IgD-negative memory B cell (primary cell): ENCODE measurements at regions not wholly inside any gene's neighbourhood (a gene's known extent, or its start where the extent isn't known, plus 50 kb on each side); places are given as distances from the start of the nearest gene placed in this dataset.

Experiments
- H3K27ac Mint-ChIP-seq, 3 donors: one replicate each; pipeline ENCODE4 v1.8.0; 2020 to 2022; ENCODE audit warnings: mild to moderate bottlenecking in 3 of 3, mixed read lengths in 3 of 3, moderate library complexity in 1 of 3
- H3K27me3 Mint-ChIP-seq: one replicate; pipeline ENCODE4 v1.8.0; 2021; ENCODE audit warnings: mixed read lengths
- H3K36me3 Mint-ChIP-seq: one replicate; pipeline ENCODE4 v1.8.0; 2020; ENCODE audit warnings: mild to moderate bottlenecking, mixed read lengths
- H3K4me1 Mint-ChIP-seq, 3 donors: one replicate each; pipeline ENCODE4 v1.8.0; 2020 to 2022; ENCODE audit warnings: mixed read lengths in 3 of 3, mild to moderate bottlenecking in 1 of 3
- H3K4me3 Mint-ChIP-seq, 4 donors: one replicate each; pipeline ENCODE4 v1.8.0; 2020 to 2022; ENCODE audit warnings: mild to moderate bottlenecking in 4 of 4, mixed read lengths in 4 of 4, moderate library complexity in 3 of 4
- H3K9me3 Mint-ChIP-seq, 3 donors: one replicate each; pipeline ENCODE4 v1.8.0; 2020 to 2021; ENCODE audit warnings: mixed read lengths in 3 of 3, mild to moderate bottlenecking in 1 of 3

GRCh38 chr10:2828741-2829140 lies 238.6 kb upstream of the PFKP start:
- Mint-ChIP-seq H3K9me3 (peaks cover 0 to 7% (median 0%) of the 10 kb centered on the region in 3 donors), H3K27ac (no peak overlapping the region), H3K27me3 (peaks cover 2% of the 10 kb centered on the region), H3K4me1 (no peaks in the 10 kb centered on the region), H3K4me3 (no peak overlapping the region), H3K36me3 (no peaks in the 10 kb centered on the region)

- H3K27me3 Mint-ChIP-seq: peaks cover 2% of the 10 kb centered on the region
- H3K4me1 Mint-ChIP-seq: no peaks in the 10 kb centered on the region
- no peak overlapping the region for H3K4me3 Mint-ChIP-seq
- H3K9me3 Mint-ChIP-seq: peaks cover 0 to 7% (median 0%) of the 10 kb centered on the region in 3 donors
- no peak overlapping the region for H3K27ac Mint-ChIP-seq
- H3K36me3 Mint-ChIP-seq: no peaks in the 10 kb centered on the region
Measured at GRCh38 chr10:2826675-2827074, 240.7 kb upstream of the PFKP start.

GRCh38 chr10:2825841-2826240 lies 241.5 kb upstream of the PFKP start:
- no peak overlapping the region for H3K4me3 Mint-ChIP-seq
- H3K9me3 Mint-ChIP-seq: peaks cover 0 to 7% (median 0%) of the 10 kb centered on the region in 3 donors
- H3K36me3 Mint-ChIP-seq: no peaks in the 10 kb centered on the region
- H3K27ac Mint-ChIP-seq: no peak overlapping the region
- H3K27me3 Mint-ChIP-seq: peaks cover 2% of the 10 kb centered on the region
- H3K4me1 Mint-ChIP-seq: no peaks in the 10 kb centered on the region

GRCh38 chr10:2817940-2818636 lies 249.3 kb upstream of the PFKP start:
- no peak overlapping the region for H3K27ac Mint-ChIP-seq
- H3K9me3 Mint-ChIP-seq: no peaks in the 10 kb centered on the region
- H3K4me1 Mint-ChIP-seq: no peaks in the 10 kb centered on the region
- H3K27me3 Mint-ChIP-seq: no peaks in the 10 kb centered on the region
- no peak overlapping the region for H3K4me3 Mint-ChIP-seq
- H3K36me3 Mint-ChIP-seq: no peaks in the 10 kb centered on the region

- no peak overlapping the region for H3K27ac Mint-ChIP-seq
- H3K27me3 Mint-ChIP-seq: no peaks in the 10 kb centered on the region
- no peaks in the 10 kb centered on the region for H3K36me3 Mint-ChIP-seq
Measured at GRCh38 chr10:2813693-2814092, 253.7 kb upstream of the PFKP start.

GRCh38 chr10:2813286-2813685 lies 254.1 kb upstream of the PFKP start:
- H3K9me3 Mint-ChIP-seq: peaks cover 0 to 6% (median 3%) of the 10 kb centered on the region in 3 donors
- H3K27ac Mint-ChIP-seq: no peak overlapping the region
- H3K4me3 Mint-ChIP-seq: no peak overlapping the region
- no peaks in the 10 kb centered on the region for H3K27me3 Mint-ChIP-seq
- peaks cover 0 to 1% (median 0%) of the 10 kb centered on the region in 3 donors for H3K4me1 Mint-ChIP-seq
- H3K36me3 Mint-ChIP-seq: no peaks in the 10 kb centered on the region

More at GRCh38 chr10:2813693-2814092, 253.7 kb upstream of the PFKP start:
- peaks cover 0 to 6% (median 3%) of the 10 kb centered on the region in 3 donors for H3K9me3 Mint-ChIP-seq
- no peak overlapping the region for H3K4me3 Mint-ChIP-seq
- peaks cover 0 to 1% (median 0%) of the 10 kb centered on the region in 3 donors for H3K4me1 Mint-ChIP-seq

- Mint-ChIP-seq H3K4me1 (peaks cover 0 to 1% (median 0%) of the 10 kb centered on the region in 3 donors), H3K4me3 (no peak overlapping the region), H3K27ac (no peak overlapping the region), H3K36me3 (no peaks in the 10 kb centered on the region), H3K27me3 (no peaks in the 10 kb centered on the region), H3K9me3 (peaks cover 0 to 9% (median 8%) of the 10 kb centered on the region in 3 donors)
Measured at GRCh38 chr10:2812631-2813030, 254.7 kb upstream of the PFKP start.

- H3K4me3 Mint-ChIP-seq: no peak overlapping the region
- H3K27me3 Mint-ChIP-seq: peaks cover 2% of the 10 kb centered on the region
- peaks cover 4 to 7% (median 4%) of the 10 kb centered on the region in 3 donors for H3K9me3 Mint-ChIP-seq
- no peak overlapping the region for H3K27ac Mint-ChIP-seq
- H3K4me1 Mint-ChIP-seq: no peaks in the 10 kb centered on the region
- no peaks in the 10 kb centered on the region for H3K36me3 Mint-ChIP-seq
Measured at GRCh38 chr10:2800178-2800577, 267.2 kb upstream of the PFKP start.

- peaks cover 4 to 13% (median 7%) of the 10 kb centered on the region in 3 donors for H3K9me3 Mint-ChIP-seq
- H3K27me3 Mint-ChIP-seq: peaks cover 2% of the 10 kb centered on the region
- H3K36me3 Mint-ChIP-seq: no peaks in the 10 kb centered on the region
- H3K27ac Mint-ChIP-seq: no peak overlapping the region
- H3K4me1 Mint-ChIP-seq: no peaks in the 10 kb centered on the region
- no peak overlapping the region for H3K4me3 Mint-ChIP-seq
Measured at GRCh38 chr10:2798336-2799022, 268.9 kb upstream of the PFKP start.

- H3K27ac Mint-ChIP-seq: no peak overlapping the region
- no peaks in the 10 kb centered on the region for H3K4me1 Mint-ChIP-seq
- H3K4me3 Mint-ChIP-seq: no peak overlapping the region
- no peaks in the 10 kb centered on the region for H3K36me3 Mint-ChIP-seq
- peaks cover 2% of the 10 kb centered on the region for H3K27me3 Mint-ChIP-seq
- peaks cover 5 to 24% (median 9%) of the 10 kb centered on the region in 3 donors for H3K9me3 Mint-ChIP-seq
Measured at GRCh38 chr10:2791774-2792443, 275.4 kb upstream of the PFKP start.

- H3K4me1 Mint-ChIP-seq: no peaks in the 10 kb centered on the region
- peaks cover 2 to 18% (median 5%) of the 10 kb centered on the region in 3 donors for H3K9me3 Mint-ChIP-seq
- peaks cover 2% of the 10 kb centered on the region for H3K27me3 Mint-ChIP-seq
- H3K27ac Mint-ChIP-seq: no peak overlapping the region
- no peak overlapping the region for H3K4me3 Mint-ChIP-seq
- no peaks in the 10 kb centered on the region for H3K36me3 Mint-ChIP-seq
Measured at GRCh38 chr10:2790396-2791188, 276.8 kb upstream of the PFKP start.

- Mint-ChIP-seq H3K27me3 (peaks cover 6% of the 10 kb centered on the region), H3K36me3 (no peaks in the 10 kb centered on the region), H3K4me1 (peaks cover 0 to 6% (median 0%) of the 10 kb centered on the region in 3 donors), H3K9me3 (peaks cover 0 to 4% (median 0%) of the 10 kb centered on the region in 3 donors), H3K27ac (no peak overlapping the region), H3K4me3 (no peak overlapping the region)
Measured at GRCh38 chr10:2786251-2786650, 281.1 kb upstream of the PFKP start.

GRCh38 chr10:2784766-2785165 lies 282.6 kb upstream of the PFKP start:
- peaks cover 6% of the 10 kb centered on the region for H3K27me3 Mint-ChIP-seq
- no peak overlapping the region for H3K4me3 Mint-ChIP-seq
- no peak overlapping the region for H3K27ac Mint-ChIP-seq
- peaks cover 0 to 6% (median 0%) of the 10 kb centered on the region in 3 donors for H3K4me1 Mint-ChIP-seq
- peaks cover 0 to 4% (median 0%) of the 10 kb centered on the region in 3 donors for H3K9me3 Mint-ChIP-seq
- H3K36me3 Mint-ChIP-seq: no peaks in the 10 kb centered on the region

- H3K27ac Mint-ChIP-seq: no peak overlapping the region
- peaks cover 0 to 4% (median 2%) of the 10 kb centered on the region in 3 donors for H3K9me3 Mint-ChIP-seq
- peaks cover 0 to 6% (median 0%) of the 10 kb centered on the region in 3 donors for H3K4me1 Mint-ChIP-seq
- no peaks in the 10 kb centered on the region for H3K36me3 Mint-ChIP-seq
- peaks cover 4% of the 10 kb centered on the region for H3K27me3 Mint-ChIP-seq
- no peak overlapping the region for H3K4me3 Mint-ChIP-seq
Measured at GRCh38 chr10:2782950-2783349, 284.4 kb upstream of the PFKP start.
